ENCODE measurements at regions not wholly inside any gene's neighbourhood (a gene's known extent, or its start where the extent isn't known, plus 50 kb on each side); places are given as distances from the start of the nearest gene placed in this dataset.

DNA sequence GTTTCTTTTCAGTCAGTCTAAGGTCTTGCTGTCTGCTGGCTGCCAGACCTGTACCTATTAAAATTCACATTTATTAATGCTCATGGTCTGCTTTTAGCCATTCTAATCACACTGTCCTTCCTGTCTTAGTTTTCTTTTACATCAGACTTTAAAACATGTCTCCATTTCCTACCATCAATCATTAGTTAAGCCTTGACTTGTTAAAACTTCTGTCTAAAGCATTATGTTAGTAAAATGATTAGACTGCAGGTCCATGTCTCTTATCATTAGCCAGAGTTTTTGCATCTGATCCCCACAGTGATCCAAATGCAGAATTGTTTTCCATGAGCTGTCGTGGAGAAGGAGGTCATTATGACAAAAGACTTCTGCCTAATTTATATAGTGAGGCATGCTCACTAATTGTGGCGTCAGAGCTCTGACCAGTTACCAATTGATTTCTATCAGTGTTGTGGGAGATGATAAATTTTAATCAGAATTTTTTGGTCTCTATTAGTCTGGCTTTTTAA, 226.5 kb downstream of the DKK1 start:
- TF ChIP-seq, protein P1, sequence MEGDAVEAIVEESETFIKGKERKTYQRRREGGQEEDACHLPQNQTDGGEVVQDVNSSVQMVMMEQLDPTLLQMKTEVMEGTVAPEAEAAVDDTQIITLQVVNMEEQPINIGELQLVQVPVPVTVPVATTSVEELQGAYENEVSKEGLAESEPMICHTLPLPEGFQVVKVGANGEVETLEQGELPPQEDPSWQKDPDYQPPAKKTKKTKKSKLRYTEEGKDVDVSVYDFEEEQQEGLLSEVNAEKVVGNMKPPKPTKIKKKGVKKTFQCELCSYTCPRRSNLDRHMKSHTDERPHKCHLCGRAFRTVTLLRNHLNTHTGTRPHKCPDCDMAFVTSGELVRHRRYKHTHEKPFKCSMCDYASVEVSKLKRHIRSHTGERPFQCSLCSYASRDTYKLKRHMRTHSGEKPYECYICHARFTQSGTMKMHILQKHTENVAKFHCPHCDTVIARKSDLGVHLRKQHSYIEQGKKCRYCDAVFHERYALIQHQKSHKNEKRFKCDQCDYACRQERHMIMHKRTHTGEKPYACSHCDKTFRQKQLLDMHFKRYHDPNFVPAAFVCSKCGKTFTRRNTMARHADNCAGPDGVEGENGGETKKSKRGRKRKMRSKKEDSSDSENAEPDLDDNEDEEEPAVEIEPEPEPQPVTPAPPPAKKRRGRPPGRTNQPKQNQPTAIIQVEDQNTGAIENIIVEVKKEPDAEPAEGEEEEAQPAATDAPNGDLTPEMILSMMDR (conservative IDR thresholded peaks at IDR 0.05; ENCODE audit: low read depth, low read length) = no peak
- TF ChIP-seq EZH2phosphoT487 (IDR thresholded peaks at IDR 0.05; ENCODE audit: borderline replicate concordance, low read length) = no peak
- no peak for TF ChIP-seq EZH2 (IDR thresholded peaks at IDR 0.05; ENCODE audit: low read length, unreplicated experiment)
